ENCODE measurements at regions not wholly inside any gene's neighbourhood (a gene's known extent, or its start where the extent isn't known, plus 50 kb on each side); places are given as distances from the start of the nearest gene placed in this dataset.
"Not testable (repeated sequence)": the region's sequence is repeated elsewhere in the genome, so short reads cannot be mapped to it uniquely, and the experiment has no call there.

- H3K4me3 ChIP-seq: no peak overlapping the region
Observed at GRCh38 chr18:71049893-71050292, 761.0 kb downstream of the SOCS6 start.

GRCh38 chr18:71047882-71048281 is 759.0 kb downstream of the SOCS6 start:
- Histone ChIP-seq H3K4me3 (no peak overlapping the region), H3K27ac (no peak overlapping the region)

More at GRCh38 chr18:71049893-71050292, 761.0 kb downstream of the SOCS6 start:
- H3K27ac ChIP-seq: no peak overlapping the region

GRCh38 chr18:71045331-71046065 is 756.7 kb downstream of the SOCS6 start:
- no peak overlapping the region for H3K4me3 ChIP-seq

GRCh38 chr18:71040161-71040560 is 751.3 kb downstream of the SOCS6 start:
- Histone ChIP-seq H3K27ac (no peak overlapping the region), H3K4me3 (no peak overlapping the region)

More at GRCh38 chr18:71045331-71046065, 756.7 kb downstream of the SOCS6 start:
- no peak overlapping the region for H3K27ac ChIP-seq

GRCh38 chr18:71038196-71038595 is 749.4 kb downstream of the SOCS6 start:
- Histone ChIP-seq H3K27ac (no peak overlapping the region), H3K4me3 (no peak overlapping the region)

- Histone ChIP-seq H3K27ac (no peak overlapping the region), H3K4me3 (no peak overlapping the region)
Observed at GRCh38 chr18:71036783-71037182, 747.9 kb downstream of the SOCS6 start.

- H3K27ac ChIP-seq, H3K4me3 ChIP-seq: not testable (repeated sequence)
Observed at GRCh38 chr18:71031296-71032191, 742.7 kb downstream of the SOCS6 start.

GRCh38 chr18:71030085-71030484 is 741.2 kb downstream of the SOCS6 start:
- not testable (repeated sequence) for H3K27ac ChIP-seq, H3K4me3 ChIP-seq

GRCh38 chr18:71028285-71028762 is 739.5 kb downstream of the SOCS6 start:
- no peak overlapping the region for H3K4me3 ChIP-seq
- H3K27ac ChIP-seq: no peak overlapping the region

GRCh38 chr18:71027531-71027930 is 738.7 kb downstream of the SOCS6 start:
- H3K4me3 ChIP-seq: no peak overlapping the region
- no peak overlapping the region for H3K27ac ChIP-seq

- Histone ChIP-seq H3K27ac (no peak overlapping the region), H3K4me3 (no peak overlapping the region)
Observed at GRCh38 chr18:71025505-71026225, 736.8 kb downstream of the SOCS6 start.

- Histone ChIP-seq H3K4me3 (no peak overlapping the region), H3K27ac (no peak overlapping the region)
Observed at GRCh38 chr18:71022389-71022788, 733.5 kb downstream of the SOCS6 start.

GRCh38 chr18:71021030-71021362 is 732.2 kb downstream of the SOCS6 start:
- Histone ChIP-seq H3K27ac (no peak overlapping the region), H3K4me3 (no peak overlapping the region)

GRCh38 chr18:71020342-71021029 is 731.6 kb downstream of the SOCS6 start:
- Histone ChIP-seq H3K4me3 (no peak overlapping the region), H3K27ac (no peak overlapping the region)

GRCh38 chr18:71018816-71019215 is 730.0 kb downstream of the SOCS6 start:
- H3K27ac ChIP-seq: no peak overlapping the region
- no peak overlapping the region for H3K4me3 ChIP-seq

GRCh38 chr18:71012789-71013188 is 723.9 kb downstream of the SOCS6 start:
- H3K4me3 ChIP-seq: no peak overlapping the region
- H3K27ac ChIP-seq: no peak overlapping the region

GRCh38 chr18:71011389-71011788 is 722.5 kb downstream of the SOCS6 start:
- Histone ChIP-seq H3K27ac (no peak overlapping the region), H3K4me3 (no peak overlapping the region)

GRCh38 chr18:71008257-71008656 is 719.4 kb downstream of the SOCS6 start:
- H3K4me3 ChIP-seq: no peak overlapping the region
- H3K27ac ChIP-seq: no peak overlapping the region

- H3K27ac ChIP-seq: no peak overlapping the region
- H3K4me3 ChIP-seq: no peak overlapping the region
Observed at GRCh38 chr18:71001597-71001996, 712.8 kb downstream of the SOCS6 start.

GRCh38 chr18:70998490-70998889 is 709.6 kb downstream of the SOCS6 start:
- H3K27ac ChIP-seq: no peak overlapping the region

More at GRCh38 chr18:70998490-70998889, 709.6 kb downstream of the SOCS6 start:
- H3K4me3 ChIP-seq: no peak overlapping the region

Measured in skin epidermis (tissue), 12 donors.